Left lung (tissue), 4 donors: ENCODE measurements at regions not wholly inside any gene's neighbourhood (a gene's known extent, or its start where the extent isn't known, plus 50 kb on each side); places are given as distances from the start of the nearest gene placed in this dataset.

Experiments
- ATAC-seq: fragments of 200-7000 bp; cut with Tn5 transposase; one replicate; pipeline ENCODE4 v1.9.1; 2020; ENCODE audit warnings: moderate library complexity
- DNase-seq, 4 donors: peaks; one replicate each; pipeline ENCODE4 v3.0.0-alpha.2; 2013 to 2020
- H3K27ac ChIP-seq, 2 donors: fragments of 200-600 bp; sonication (generic) in 1 of 2; one replicate each; pipeline versions ENCODE4 v1.5.0 to v1.8.0; 2020 to 2021
- H3K27me3 ChIP-seq, 2 donors: fragments of 200-600 bp; sonication (generic) in 1 of 2; one replicate each; pipeline versions ENCODE4 v1.5.0 to v1.8.0; 2020 to 2021
- H3K36me3 ChIP-seq, 2 donors: fragments of 200-600 bp; sonication (generic) in 1 of 2; one replicate each; pipeline versions ENCODE4 v1.5.0 to v1.8.0; 2020 to 2021
- H3K4me1 ChIP-seq, 2 donors: fragments of 200-600 bp; one replicate each; pipeline ENCODE4 v1.8.0; 2021
- H3K4me3 ChIP-seq, 2 donors: fragments of 200-600 bp; sonication (generic) in 1 of 2; one replicate each; pipeline versions ENCODE4 v1.5.0 to v1.8.0; 2020 to 2021; ENCODE audit warnings: mild to moderate bottlenecking in 1 of 2
- H3K9me3 ChIP-seq, 2 donors: fragments of 200-600 bp; sonication (generic) in 1 of 2; one replicate each; pipeline versions ENCODE4 v1.5.0 to v1.8.0; 2020 to 2021
- intact Hi-C, 2 donors: fragments of 100-400 bp; cut with DNase I; formaldehyde crosslinking; loops; one replicate each; pipeline versions ENCODE4 v1.11.2 to v1.14.2; 2022
- TF ChIP-seq, protein P1 (sequence below), 2 donors: fragments of 200-600 bp; sonication (generic) in 1 of 2; IDR thresholded peaks; one replicate each; pipeline versions ENCODE4 v1.5.0 to v1.8.0; 2021; ENCODE audit warnings: antibody characterized with exemption in 2 of 2
- donor health status: DM: no; HTN: yes; CAD: no.
- donor health status: DM: no; HTN: no; CAD: no.

GRCh38 chr2:9101763-9102425, 98.4 kb upstream of the MBOAT2 start:
- intact Hi-C loops = no loop called here
- H3K27me3 ChIP-seq = no peaks in the 10 kb centered on the region
- H3K36me3 ChIP-seq = no peaks in the 10 kb centered on the region
- H3K4me1 ChIP-seq = peaks cover 0 to 3% of the 10 kb centered on the region in 2 donors
- H3K27ac ChIP-seq = no peak overlapping the region
- no peak for DNase-seq
- TF ChIP-seq, protein P1, sequence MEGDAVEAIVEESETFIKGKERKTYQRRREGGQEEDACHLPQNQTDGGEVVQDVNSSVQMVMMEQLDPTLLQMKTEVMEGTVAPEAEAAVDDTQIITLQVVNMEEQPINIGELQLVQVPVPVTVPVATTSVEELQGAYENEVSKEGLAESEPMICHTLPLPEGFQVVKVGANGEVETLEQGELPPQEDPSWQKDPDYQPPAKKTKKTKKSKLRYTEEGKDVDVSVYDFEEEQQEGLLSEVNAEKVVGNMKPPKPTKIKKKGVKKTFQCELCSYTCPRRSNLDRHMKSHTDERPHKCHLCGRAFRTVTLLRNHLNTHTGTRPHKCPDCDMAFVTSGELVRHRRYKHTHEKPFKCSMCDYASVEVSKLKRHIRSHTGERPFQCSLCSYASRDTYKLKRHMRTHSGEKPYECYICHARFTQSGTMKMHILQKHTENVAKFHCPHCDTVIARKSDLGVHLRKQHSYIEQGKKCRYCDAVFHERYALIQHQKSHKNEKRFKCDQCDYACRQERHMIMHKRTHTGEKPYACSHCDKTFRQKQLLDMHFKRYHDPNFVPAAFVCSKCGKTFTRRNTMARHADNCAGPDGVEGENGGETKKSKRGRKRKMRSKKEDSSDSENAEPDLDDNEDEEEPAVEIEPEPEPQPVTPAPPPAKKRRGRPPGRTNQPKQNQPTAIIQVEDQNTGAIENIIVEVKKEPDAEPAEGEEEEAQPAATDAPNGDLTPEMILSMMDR (IDR thresholded peaks at IDR 0.05) = no peak
- no peak overlapping the region for H3K4me3 ChIP-seq
- ATAC-seq = no peak
- no peaks in the 10 kb centered on the region for H3K9me3 ChIP-seq

- no peaks in the 10 kb centered on the region for H3K36me3 ChIP-seq
- intact Hi-C loops = no loop called here
- H3K27me3 ChIP-seq = no peaks in the 10 kb centered on the region
- TF ChIP-seq, protein P1 (IDR thresholded peaks at IDR 0.05) = no peak
- DNase-seq (no peak), ATAC-seq (no peak)
- no peaks in the 10 kb centered on the region for H3K9me3 ChIP-seq
- no peak overlapping the region for H3K27ac ChIP-seq
- no peak overlapping the region for H3K4me3 ChIP-seq
- peaks cover 4 to 11% of the 10 kb centered on the region in 2 donors for H3K4me1 ChIP-seq
Measured at GRCh38 chr2:9100080-9100876, 96.8 kb upstream of the MBOAT2 start.

GRCh38 chr2:9099341-9099751, 95.9 kb upstream of the MBOAT2 start:
- Histone ChIP-seq H3K4me3 (no peak overlapping the region), H3K36me3 (no peaks in the 10 kb centered on the region), H3K4me1 (peaks cover 4 to 14% of the 10 kb centered on the region in 2 donors), H3K27me3 (no peaks in the 10 kb centered on the region), H3K9me3 (no peaks in the 10 kb centered on the region), H3K27ac (no peak overlapping the region)
- intact Hi-C loops = no loop called here
- TF ChIP-seq, protein P1 (IDR thresholded peaks at IDR 0.05) = no peak
- ATAC-seq = no peak
- DNase-seq = no peak

GRCh38 chr2:9097892-9098291, 94.4 kb upstream of the MBOAT2 start:
- intact Hi-C loops = no loop called here
- no peak overlapping the region for H3K27ac ChIP-seq
- TF ChIP-seq, protein P1 (IDR thresholded peaks at IDR 0.05) = no peak
- H3K4me3 ChIP-seq = no peak overlapping the region
- H3K27me3 ChIP-seq = no peaks in the 10 kb centered on the region
- ATAC-seq (no peak), DNase-seq (no peak)
- peaks cover 4 to 14% of the 10 kb centered on the region in 2 donors for H3K4me1 ChIP-seq
- H3K36me3 ChIP-seq = no peaks in the 10 kb centered on the region
- no peaks in the 10 kb centered on the region for H3K9me3 ChIP-seq

DNA sequence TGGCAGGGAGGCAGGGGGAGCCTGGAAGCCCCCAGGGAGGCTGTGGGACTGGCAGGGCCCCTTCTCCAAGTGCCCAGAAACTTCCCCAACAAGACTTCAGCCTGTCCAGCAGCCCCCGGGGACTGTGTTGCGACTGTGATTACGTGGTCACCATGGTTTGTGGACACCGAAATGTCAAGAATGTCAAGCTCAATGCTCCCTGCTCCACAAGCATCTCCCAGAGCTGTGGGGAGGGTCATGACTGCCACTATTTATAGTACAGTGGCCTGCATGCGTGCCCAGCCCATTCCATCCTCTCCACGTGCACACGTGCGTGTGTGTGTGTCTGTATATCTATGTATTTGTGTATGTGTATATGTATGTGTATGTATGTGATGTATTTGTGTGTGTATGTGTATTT, 93.8 kb upstream of the MBOAT2 start:
- Histone ChIP-seq H3K36me3 (no peaks in the 10 kb centered on the region), H3K9me3 (no peaks in the 10 kb centered on the region), H3K27ac (no peak overlapping the region), H3K27me3 (no peaks in the 10 kb centered on the region), H3K4me1 (peaks cover 4 to 14% of the 10 kb centered on the region in 2 donors), H3K4me3 (no peak overlapping the region)
- DNase-seq (no peak), ATAC-seq (no peak)
- TF ChIP-seq, protein P1 (IDR thresholded peaks at IDR 0.05) = no peak
- intact Hi-C loops = no loop called here
